Stimulated activated CD4-positive, alpha-beta T cell treated with anti-CD3 and anti-CD28 coated beads, Interleukin-1b, Interleukin-23, amount 100 ng/mL, for 24 hours (primary cell): ENCODE measurements at regions not wholly inside any gene's neighbourhood (a gene's known extent, or its start where the extent isn't known, plus 50 kb on each side); places are given as distances from the start of the nearest gene placed in this dataset.

ENCODE experiments used
- DNase-seq, 4 experiments: peaks; one replicate each; pipeline ENCODE4 v3.0.0-alpha.2; 2020; ENCODE audit warnings: low read depth in 4 of 4, low spot score in 1 of 4

DNA sequence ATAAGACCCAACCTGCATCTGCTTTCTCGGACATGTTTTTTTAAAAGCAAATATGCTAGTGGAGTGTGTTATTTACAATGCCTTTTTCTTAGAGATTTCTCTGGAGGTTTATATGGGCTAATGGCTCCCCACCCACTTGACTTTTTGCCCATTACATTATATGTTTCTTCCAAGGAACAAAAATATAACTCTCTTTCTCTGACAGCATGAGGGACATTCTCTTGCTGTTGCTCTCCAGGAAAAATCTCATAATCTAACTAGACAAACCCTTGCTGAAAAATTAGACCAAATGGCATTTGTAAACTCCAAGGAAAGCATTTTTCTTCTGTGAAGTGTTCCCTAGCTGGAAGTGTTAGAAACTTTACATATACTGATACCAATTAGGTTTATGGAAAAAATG lies 213.7 kb downstream of the PRL start:
- DNase-seq: no peak

DNA sequence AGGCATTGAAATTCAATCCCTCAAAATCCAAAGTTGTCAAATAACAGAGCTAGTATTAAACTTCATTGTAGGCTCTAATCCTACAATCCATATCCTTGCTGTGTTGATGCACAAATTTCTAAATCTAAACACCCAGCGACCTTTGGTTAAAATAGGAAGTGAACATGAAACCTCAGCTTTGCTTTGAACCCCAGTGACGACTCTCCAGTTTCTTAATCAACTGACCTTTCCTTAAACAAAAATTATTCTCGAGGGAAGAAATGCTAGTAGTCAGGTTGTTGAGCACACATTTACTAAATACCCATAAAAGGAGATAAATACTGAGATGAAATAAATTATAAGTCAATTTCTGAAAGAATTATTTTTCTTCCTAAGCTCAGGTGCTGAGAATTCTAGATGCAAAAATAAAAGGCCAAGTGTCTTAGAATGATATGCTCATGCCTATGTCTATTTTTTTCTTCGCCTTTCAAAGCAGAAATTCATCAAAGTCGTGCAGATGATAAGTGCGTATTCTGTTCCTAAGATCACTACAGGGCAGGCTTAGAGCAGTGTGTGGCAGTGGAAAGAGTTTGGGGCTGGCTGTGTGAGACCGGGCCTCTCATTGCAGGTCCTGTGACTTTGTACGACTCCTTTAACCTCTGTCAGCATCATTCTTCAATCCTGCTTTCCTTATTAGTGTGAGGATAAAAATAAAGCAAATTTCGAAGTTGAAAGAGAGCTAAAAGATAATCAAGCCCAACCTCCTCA lies 208.7 kb downstream of the PRL start:
- DNase-seq: no peak

DNA sequence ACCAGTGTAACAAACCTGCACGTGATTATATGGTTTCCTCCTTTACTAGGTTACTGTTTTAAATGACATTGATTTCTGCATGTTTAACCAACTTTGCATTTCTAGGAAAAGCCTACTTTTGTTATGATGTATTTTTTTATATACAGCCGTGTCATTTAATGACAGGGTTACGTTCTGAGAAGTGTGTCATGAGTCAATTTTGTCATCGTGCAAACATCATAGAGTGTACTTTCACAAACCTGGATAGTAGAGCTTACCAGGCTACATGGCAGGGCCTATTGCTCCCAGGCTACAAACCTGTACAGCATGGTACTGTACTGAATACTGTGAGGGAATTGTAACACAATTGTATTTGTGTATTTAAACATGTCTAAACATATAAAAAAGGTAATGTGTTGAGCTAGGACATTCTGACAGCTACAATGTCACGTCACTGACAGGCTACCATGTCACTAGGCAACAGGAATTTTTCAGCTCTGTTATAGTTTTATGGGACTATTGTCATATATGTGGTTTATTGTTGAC lies 205.3 kb downstream of the PRL start:
- DNase-seq: no peak

DNA sequence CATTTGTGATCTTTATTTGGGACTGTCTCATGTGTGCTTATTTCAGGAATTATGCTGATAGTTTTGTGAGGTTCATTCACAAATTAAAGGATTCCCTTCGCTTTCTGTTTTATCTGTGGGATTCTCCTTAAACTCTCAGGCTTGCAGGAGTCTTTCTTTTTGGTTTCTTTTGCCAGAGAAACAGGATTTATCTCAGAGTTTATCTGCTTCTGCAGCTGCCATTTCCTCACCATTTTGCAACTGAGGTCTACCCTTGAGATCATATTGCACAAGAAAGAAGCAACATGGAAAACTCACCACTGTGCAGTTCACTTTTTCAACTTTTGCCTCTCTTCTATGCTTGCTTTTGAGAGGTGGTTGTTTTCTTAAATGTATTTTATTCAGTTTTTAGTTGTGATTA lies 201.0 kb downstream of the PRL start:
- DNase-seq: no peak

DNA sequence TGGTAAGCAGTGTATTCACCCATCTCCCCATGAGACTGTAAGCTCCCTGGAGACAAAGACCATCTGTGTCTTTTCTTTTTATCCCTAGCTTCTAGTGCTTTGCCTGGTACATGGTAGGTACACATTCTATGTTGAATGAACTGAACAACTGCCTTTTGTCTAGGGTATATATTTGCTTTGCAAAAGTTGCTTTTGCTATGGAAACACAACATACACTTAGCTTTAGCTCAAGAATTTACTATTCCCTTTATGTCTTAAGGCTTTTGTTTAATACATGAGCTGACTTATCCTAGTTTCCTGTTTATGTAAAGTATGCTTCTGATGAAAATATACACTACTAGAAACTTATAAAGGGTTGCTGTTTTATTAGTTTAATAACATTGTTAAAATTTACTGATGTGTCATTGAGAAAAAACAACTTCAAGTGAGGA lies 198.2 kb downstream of the PRL start:
- no peak for DNase-seq

DNA sequence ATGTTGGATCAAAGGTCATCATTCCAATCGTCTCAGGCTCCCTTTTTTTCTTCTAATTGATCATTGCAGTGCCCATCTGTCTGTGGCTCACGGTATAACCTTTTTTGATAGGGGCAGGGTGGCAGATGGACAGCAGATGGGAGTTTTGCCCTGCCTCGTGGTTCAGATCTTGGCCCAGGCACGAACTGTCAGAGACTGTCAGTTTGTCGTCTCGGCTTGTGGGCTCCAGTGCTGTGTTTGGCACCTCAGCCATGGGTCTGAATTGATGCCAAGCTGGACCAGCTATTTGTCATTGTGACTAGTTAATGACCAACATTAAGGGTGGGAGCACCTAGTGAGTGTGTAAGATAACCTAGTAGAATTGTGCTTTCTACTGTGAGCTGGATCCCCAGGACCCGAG lies 197.6 kb downstream of the PRL start:
- no peak for DNase-seq

DNA sequence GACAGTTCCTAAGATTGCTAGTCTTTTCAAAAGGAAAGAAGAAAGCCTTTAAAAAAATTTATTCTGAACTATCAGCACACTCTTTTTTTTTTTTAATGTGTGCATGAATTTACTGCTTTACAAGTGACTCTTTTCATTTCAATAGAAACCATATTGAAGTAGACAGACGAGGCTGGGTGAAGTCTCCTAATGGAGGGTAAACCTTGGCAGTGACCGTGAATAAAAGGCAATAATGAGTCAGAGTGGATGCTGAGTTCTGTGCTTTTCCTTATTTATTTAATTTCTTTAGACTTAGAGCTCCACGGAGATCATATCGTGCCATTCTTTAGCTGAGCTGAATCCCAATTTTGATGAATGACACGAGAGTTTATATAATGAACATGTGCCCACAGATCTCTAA lies 196.9 kb downstream of the PRL start:
- no peak for DNase-seq

DNA sequence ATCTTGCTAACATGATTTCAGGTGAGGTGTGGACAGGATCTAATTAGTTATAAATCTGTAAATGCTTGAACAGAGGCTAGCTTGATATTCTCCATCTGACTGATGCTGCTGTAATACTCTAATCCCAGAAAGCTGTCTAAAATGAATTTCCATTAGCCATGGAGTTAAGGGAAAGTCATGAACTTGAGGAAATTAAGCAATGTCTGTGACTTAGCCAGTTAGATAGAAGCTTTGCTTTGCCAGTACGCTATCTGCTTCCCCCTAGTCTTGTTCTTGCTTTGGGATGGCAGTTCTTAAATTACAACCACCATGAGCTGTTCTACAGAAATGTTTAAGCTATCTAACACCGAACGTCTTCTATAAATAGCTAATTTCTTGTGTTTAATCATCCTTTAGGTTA lies 195.7 kb downstream of the PRL start:
- no peak for DNase-seq

DNA sequence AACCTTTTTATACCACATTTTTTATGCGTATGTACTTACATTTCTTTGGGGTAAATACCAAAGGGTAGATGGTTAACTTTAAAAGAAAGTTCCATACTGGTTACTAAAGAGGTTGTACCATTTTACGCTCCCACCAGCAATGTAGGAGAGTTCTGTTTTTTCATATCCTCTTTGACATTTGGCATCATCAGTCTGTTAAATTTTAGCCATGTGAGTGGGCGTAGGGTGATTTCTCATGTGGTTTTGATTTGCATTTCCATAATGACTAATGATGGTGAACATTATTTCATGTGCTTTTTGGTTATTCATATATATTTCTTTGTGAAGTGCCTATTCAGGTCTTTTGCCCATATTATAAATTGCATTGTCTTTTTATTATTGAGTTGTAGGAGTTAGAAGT lies 194.2 kb downstream of the PRL start:
- DNase-seq: no peak

DNA sequence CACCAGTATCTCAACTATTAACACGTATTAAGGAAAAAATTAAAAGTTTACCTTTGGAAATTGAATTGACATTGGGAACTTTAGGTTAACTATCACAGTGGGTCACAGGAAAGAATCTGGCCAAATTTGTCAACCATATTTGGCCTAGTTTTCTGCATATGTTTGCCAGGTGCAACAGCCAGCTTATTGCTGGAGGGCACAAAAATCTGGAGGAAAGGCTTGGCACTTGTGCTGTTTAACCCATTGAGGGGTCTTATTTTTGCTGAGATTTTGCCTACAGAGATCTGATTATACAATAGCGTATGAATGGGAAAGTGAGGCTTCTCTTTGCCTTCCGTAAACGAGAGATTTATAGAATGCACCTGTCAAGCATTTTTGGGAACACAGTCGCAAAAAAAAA lies 190.4 kb downstream of the PRL start:
- no peak for DNase-seq

DNA sequence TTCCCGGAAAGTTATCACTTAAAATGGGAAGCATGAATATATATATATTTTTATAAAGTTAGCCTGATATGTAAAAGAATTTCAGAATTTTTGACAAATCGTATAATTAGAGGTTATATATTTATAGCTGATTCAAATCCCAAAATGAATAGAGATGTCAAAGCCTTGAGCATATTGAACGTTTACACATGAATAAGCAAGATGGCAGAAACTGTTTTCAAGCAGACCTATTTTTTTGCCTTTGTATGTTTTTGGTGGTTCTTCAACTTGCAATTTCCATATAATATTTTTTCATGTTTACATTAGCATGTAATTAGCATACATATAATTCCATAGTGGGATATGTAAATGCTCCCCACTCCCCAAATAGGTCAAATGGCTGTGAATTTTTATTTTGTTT lies 189.9 kb downstream of the PRL start:
- no peak for DNase-seq

DNA sequence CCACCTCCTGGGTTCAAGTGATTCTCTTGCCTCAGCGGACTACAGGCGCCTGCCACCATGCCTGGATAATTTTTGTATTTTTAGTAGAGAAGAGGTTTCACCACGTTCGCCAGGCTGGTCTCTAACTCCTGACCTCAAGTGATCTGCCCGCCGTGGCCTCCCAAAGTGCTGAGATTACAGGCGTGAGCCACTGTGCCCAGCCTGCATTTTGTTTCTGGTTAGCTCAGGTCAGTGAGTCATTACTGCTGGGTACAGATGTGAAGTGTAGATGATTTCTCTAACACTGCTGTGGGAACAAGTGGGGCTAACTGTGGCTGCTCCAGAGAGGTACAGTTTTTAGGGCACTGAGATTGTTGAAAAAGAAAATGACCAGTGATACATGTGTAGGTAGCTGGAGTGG lies 188.6 kb downstream of the PRL start:
- DNase-seq: no peak

DNA sequence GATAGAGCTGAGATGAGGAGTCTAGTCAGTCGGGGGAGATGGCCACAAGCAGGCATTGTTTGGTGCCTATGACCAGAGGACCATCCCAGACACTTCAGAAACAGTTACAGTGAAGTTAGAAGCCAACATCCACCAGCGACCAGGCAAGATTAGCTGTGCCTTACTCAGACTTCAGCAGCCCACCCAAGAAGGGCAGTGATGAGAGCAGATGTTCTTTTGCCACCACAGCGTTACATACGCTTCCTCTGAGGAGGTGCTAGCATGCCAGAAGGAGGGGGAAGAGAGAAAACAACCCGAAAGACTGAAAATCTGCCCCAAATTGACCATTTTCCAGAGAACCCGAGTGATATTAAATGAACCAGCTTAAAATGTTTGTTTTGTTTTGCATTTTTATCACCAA lies 186.8 kb downstream of the PRL start:
- no peak for DNase-seq

DNA sequence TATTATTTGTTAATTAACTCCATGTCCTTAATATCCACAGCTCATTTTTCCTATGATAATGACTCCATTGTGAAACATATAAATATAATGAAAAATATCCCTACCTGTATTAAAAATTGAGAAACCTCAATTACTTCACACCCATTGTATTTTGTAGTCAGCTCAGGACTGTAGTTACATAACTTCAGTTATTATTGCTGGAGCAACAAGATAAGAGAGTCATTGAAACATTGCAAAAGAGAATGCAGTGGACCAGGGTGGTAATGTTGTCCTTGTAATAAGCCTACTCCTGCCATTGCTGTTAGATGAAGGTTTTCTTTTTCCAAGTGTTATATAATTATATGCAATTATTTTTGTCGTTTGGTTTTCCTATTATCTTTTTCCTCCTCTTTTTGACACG lies 184.4 kb downstream of the PRL start:
- DNase-seq: no peak

DNA sequence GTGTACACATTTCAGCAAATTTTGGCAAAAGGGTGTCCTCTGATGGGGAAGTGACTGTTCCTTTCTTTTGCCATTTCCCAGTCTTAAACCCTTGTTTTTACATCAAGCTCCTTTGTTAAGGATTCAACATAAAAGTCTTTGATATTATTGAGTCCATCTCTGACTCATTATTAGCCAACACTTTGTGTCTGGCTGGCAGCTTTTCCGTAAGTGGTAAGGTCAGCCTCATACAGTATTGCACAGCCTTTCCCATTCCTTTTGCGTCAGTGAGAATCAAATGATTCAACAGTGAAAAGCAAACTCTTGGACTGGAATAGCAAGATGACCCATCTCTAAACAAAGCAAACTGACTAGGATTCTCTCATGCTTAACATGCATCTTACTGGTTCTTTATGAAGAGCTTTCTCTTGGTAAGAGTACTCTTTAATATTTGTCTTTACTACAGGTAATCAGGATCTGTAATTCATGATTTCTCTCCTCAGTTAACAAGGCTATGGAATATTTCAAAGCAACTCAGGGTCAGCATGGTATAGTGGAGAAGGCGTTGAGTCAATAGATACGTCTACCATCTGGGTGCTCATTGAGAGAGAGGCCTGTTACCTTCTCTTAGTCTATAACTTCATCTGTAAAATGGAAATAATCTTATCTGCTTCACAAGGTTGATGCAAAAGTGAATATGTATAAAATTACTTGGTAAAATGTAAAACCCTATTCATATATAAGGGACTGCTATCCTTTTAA lies 183.6 kb downstream of the PRL start:
- no peak for DNase-seq

DNA sequence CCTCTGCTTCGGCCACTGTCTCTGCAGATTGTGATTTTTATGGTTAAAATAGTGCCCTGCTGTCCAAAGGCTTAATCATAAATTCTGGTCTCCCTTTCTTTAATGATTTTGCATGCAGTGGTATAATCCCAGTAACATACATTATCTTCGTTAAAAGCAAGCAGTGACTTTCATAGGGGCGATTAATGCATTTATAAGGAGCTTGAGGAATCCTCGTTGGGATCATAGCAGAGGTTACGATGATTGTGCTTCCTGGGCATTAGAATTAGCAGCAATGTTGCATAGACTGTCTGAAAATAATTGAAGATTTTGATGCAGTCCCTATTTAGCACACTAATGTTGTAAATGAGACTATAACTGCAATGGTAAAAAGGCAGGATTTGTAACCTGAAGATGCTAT lies 181.3 kb downstream of the PRL start:
- DNase-seq: no peak

DNA sequence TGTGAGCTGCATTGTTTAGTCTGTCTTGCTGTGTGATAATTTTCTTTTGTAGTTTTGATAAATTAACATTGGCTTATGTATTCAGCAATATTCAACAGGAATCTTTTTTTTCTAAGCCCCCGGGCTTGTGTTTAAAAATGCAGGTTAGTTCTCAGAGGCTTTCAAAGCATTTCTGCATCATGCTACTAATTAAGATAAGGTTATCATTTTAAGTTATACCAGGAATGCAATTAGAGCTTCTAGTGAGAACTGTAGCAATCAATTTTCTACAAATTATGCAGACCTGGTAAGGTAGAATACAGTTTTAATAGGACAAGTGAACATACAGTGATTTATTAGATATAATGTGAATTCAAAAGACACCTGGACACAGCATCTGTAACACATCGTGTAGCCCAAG lies 179.2 kb downstream of the PRL start:
- no peak for DNase-seq

DNA sequence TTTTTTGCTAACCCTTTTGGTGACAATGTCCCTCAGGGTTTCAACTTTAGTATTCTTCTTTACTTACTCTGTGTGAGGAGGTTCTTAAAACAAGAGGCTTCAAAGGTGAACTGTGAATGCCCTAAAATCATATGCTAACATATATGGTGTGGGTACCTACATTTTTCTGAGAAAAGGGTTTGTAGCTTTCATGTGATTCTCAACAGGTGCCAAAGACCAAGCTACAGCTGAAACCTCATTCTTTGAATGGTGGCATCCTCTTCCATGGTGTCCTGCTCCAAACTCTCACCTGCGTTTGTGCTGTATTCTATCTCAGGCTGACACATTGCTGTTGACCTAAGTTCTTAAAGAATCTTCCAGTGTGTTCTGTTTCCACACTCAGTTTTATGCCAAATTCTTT lies 177.3 kb downstream of the PRL start:
- DNase-seq: no peak

DNA sequence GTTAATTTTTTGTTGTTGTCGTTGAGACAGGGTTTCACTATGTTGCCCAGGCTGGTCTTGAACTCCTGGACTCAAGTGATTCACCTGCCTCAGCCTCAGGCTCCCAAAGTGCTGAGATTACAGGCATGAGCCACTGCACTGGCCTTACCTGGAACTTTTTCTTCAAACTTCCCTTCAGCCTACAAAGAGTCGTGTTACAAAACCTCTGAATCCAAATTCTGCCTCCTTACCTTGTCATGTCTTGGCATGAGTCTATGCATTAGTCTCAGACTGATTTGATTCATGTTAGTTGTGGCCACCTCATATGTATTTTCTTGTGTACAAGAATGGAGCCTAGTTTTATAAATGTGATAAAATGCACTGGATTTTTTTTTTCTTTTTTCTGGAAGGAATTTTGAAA lies 172.1 kb downstream of the PRL start:
- no peak for DNase-seq

DNA sequence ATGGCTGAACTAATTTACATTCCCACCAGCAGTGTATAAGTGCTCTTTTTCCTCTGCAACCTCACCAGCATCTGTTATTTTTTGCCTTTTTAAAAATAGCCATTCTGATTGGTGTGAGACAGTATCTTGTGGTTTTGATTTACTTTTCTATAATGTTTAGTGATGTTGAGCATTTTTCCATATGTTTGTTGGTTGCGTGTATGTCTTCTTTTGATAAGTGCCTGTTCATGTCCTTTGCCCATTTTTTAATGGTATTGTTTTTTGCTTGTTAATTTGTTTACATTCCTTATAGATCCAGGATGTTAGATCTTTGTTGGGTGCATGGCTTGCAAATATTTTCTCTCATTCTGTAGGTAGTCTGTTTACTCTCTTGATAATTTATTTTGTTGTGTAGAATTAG lies 169.9 kb downstream of the PRL start:
- DNase-seq: no peak

DNA sequence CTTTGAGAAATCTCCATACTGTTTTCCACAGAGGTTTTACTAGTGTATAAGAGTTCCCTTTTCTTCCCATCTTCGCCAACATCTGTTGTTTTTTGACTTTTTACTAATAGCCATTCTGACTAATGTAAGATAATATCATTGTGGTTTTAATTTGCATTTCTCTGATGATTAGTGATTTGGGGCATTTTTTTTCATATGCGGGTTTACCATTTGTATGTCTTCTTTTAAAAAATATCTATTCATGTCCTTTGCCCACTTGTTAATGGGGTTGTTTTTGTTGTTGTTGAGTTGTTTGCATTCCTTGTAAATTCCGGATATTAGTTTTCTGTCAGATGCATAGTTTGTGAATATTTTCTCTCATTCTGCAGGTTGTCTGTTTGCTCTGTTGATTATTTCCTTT lies 167.1 kb downstream of the PRL start:
- no peak for DNase-seq

DNA sequence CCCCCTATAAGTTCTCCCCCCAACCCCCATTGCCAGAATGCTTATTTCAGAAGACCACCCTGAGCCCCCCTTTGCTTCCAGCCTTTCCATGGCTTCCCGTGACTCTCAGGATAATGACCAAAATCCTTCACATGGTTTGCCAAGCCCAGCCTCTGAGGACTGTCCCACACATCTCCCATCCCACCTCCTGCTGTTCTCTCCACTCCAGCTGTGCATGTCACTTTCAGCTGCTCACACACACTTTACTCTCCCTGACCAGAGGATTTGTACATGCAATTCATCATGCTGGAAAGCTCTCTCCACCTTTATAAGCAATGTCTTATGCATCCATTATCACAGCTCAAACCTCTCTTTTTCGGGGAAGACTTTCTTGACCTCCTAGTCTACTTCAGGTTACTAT lies 164.2 kb downstream of the PRL start:
- no peak for DNase-seq

DNA sequence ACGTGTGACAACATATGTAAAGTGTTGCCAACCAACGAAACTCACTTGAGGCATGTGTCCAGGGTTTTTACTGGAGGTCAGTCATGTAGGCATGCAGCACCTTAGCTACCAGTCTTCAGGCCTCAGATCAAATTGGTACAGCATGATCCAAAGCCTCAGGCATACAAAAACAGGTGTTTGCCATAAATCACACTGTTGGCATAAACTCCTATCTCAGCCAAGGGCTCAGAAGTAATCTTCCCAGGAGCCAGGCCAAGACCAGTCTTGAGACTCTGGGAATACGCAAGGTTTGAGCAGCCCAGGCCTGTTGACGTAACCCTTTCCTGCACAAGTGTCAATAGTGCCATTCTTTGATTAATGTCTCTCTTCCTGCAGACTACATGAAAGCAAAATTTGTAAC lies 163.5 kb downstream of the PRL start:
- no peak for DNase-seq
